Neuronal stem cell (in vitro differentiated cells): ENCODE measurements at regions not wholly inside any gene's neighbourhood (a gene's known extent, or its start where the extent isn't known, plus 50 kb on each side); places are given as distances from the start of the nearest gene placed in this dataset.

Experiments used
- DNase-seq: peaks from one replicate; pipeline ENCODE4 v3.0.0-alpha.2; 2013; ENCODE audit warnings: low spot score
- H2AFZ ChIP-seq: one replicate; pipeline ENCODE4 v1.6.1; 2013; ENCODE audit warnings: mild to moderate bottlenecking, low read length, inconsistent platforms
- H2AK5ac ChIP-seq: 2 replicates; pipeline ENCODE4 v1.6.1; 2013; ENCODE audit warnings: low read depth, mild to moderate bottlenecking, inconsistent platforms, low read length, moderate library complexity, mixed read lengths
- H2BK120ac ChIP-seq: 2 replicates; pipeline ENCODE4 v1.6.1; 2013; ENCODE audit warnings: low read depth, mild to moderate bottlenecking, inconsistent platforms, low read length, moderate library complexity, mixed read lengths
- H2BK12ac ChIP-seq: one replicate; pipeline ENCODE4 v1.6.1; 2013; ENCODE audit warnings: low read length, inconsistent platforms
- H2BK15ac ChIP-seq: 2 replicates; pipeline ENCODE4 v1.6.1; 2013; ENCODE audit warnings: mild to moderate bottlenecking, low read length, inconsistent platforms, mixed read lengths
- H2BK5ac ChIP-seq: one replicate; pipeline ENCODE4 v1.6.1; 2013; ENCODE audit warnings: inconsistent platforms, mild to moderate bottlenecking, low read length, moderate library complexity
- H3K14ac ChIP-seq: one replicate; pipeline ENCODE4 v1.6.1; 2013; ENCODE audit warnings: low read length, inconsistent platforms
- H3K18ac ChIP-seq: 2 replicates; pipeline ENCODE4 v1.6.1; 2013; ENCODE audit warnings: low read length, inconsistent platforms
- H3K23ac ChIP-seq: 2 replicates; pipeline ENCODE4 v1.6.1; 2013; ENCODE audit warnings: low read depth, mild to moderate bottlenecking, mixed read lengths, low read length, inconsistent platforms; ENCODE audit not compliant: poor library complexity
- H3K27ac ChIP-seq: replicated peaks from 3 replicates; pipeline ENCODE4 v1.5.1; 2013; ENCODE audit warnings: low read length, inconsistent platforms
- H3K27me3 ChIP-seq, 3 experiments: 2 replicates each; pipeline ENCODE4 v1.6.1; 2013; ENCODE audit warnings: low read length in 3 of 3, mild to moderate bottlenecking in 2 of 3, inconsistent platforms in 1 of 3, low read depth in 1 of 3, mixed read lengths in 1 of 3, moderate library complexity in 1 of 3; ENCODE audit not compliant: control insufficient read depth in 3 of 3, insufficient read depth in 3 of 3
- H3K36me3 ChIP-seq, 2 donors: replicated peaks in 1 of 2; 2 replicates each; pipeline ENCODE4 v1.6.1; 2013; ENCODE audit warnings: low read length in 2 of 2; ENCODE audit not compliant: control insufficient read depth in 2 of 2, insufficient read depth in 2 of 2
- H3K4ac ChIP-seq: 2 replicates; pipeline ENCODE4 v1.6.1; 2013; ENCODE audit warnings: inconsistent platforms, mild to moderate bottlenecking, low read length, moderate library complexity
- H3K4me1 ChIP-seq, 2 donors: 1 replicate in 1 of 2; 2 replicates in 1 of 2; pipeline ENCODE4 v1.6.1; 2013; ENCODE audit warnings: low read length in 2 of 2, low read depth in 1 of 2; ENCODE audit not compliant: control insufficient read depth in 2 of 2, insufficient read depth in 1 of 2
- H3K4me2 ChIP-seq: one replicate; pipeline ENCODE4 v1.6.1; 2013; ENCODE audit warnings: mild to moderate bottlenecking, low read length, inconsistent platforms; ENCODE audit not compliant: insufficient read depth, poor library complexity, severe bottlenecking
- H3K4me3 ChIP-seq, 2 donors: 2 replicates each; pipeline ENCODE4 v1.5.1; 2013; ENCODE audit warnings: low read length in 2 of 2, mild to moderate bottlenecking in 2 of 2, inconsistent platforms in 1 of 2, moderate library complexity in 1 of 2
- H3K79me1 ChIP-seq: one replicate; pipeline ENCODE4 v1.6.1; 2013; ENCODE audit warnings: low read depth, mild to moderate bottlenecking, inconsistent platforms, low read length, moderate library complexity
- H3K9ac ChIP-seq: one replicate; pipeline ENCODE4 v1.6.1; 2013; ENCODE audit warnings: mild to moderate bottlenecking, low read depth, low read length, inconsistent platforms; ENCODE audit not compliant: poor library complexity
- H3K9me3 ChIP-seq, 2 donors: replicated peaks in 1 of 2; 2 replicates each; pipeline versions ENCODE3 to v1.6.1; 2013; ENCODE audit warnings: low read length in 2 of 2, mild to moderate bottlenecking in 2 of 2, inconsistent platforms in 1 of 2, low read depth in 1 of 2, mixed read lengths in 1 of 2, moderate library complexity in 1 of 2; ENCODE audit not compliant: control insufficient read depth in 2 of 2, insufficient read depth in 1 of 2
- H4K8ac ChIP-seq: one replicate; pipeline ENCODE4 v1.6.1; 2013; ENCODE audit warnings: low read depth, mild to moderate bottlenecking, inconsistent platforms, low read length, moderate library complexity
- H4K91ac ChIP-seq: one replicate; pipeline ENCODE4 v1.6.1; 2013; ENCODE audit warnings: low read length, low read depth, mild to moderate bottlenecking, inconsistent platforms; ENCODE audit not compliant: poor library complexity
- WGBS, 2 donors: extraction: QIAGEN DNeasy Blood & Tissue Kit; methylation state at CpG; one replicate each; pipeline ENCODE4 v1.1.7; 2013; ENCODE audit warnings: missing lambda C conversion rate in 2 of 2, mixed read lengths in 1 of 2; ENCODE audit not compliant: insufficient read length in 2 of 2, insufficient replicate concordance in 1 of 2; ENCODE audit errors: extremely low coverage in 2 of 2; 5-methylcytosine and 5-hydroxymethylcytosine counted together

DNA sequence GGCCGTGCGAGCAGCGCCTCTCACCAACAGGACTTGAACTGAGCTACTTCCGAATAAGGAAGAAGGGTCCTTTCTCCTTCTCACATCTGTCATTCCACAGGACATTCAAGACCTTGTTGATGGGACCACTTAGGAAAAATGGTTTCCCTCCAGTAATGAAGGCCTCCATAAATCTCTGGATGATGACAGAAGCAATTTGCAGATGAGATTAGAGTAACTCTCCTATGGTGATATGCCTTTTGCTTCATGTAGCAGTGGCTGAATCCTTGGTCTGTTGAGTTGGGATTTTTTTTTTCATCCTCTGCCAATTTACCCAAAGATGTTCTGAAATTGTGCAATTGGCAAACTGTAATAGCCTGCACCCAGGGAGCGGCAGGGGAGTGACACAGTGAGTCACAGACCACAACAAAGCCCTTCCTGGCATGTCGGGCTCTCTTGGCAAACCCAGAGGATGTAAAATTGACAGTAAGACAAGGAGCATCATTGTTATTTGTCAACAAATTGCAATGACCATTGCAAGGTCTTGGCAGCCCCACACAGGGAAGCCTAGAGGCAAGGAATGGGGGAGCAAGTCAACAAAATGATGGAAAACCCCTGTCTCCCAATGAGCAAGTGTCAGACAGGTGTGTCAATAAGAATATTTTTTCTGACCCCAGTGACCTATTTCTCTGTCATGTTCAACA is 275.9 kb downstream of the ACTL7B start:
- Histone ChIP-seq H3K9ac (no peak overlapping the region), H3K27ac (no peak overlapping the region), H4K91ac (no peak overlapping the region), H3K18ac (no peak overlapping the region), H3K79me1 (no peaks in the 10 kb centered on the region), H2BK12ac (no peak overlapping the region), H2BK120ac (no peak overlapping the region), H3K4me3 (no peak overlapping the region), H3K36me3 (no peaks in the 10 kb centered on the region), H3K4ac (no peak overlapping the region), H3K4me1 (no peaks in the 10 kb centered on the region), H2BK5ac (no peak overlapping the region), H3K4me2 (no peak overlapping the region), H3K14ac (no peak overlapping the region), H2BK15ac (no peak overlapping the region), H2AFZ (no peak overlapping the region), H2AK5ac (no peak overlapping the region), H3K23ac (no peak overlapping the region), H3K27me3 (no peaks in the 10 kb centered on the region), H3K9me3 (no peaks in the 10 kb centered on the region), H4K8ac (no peak overlapping the region)
- no CpG with 5 or more reads among the region's 6 CpGs for WGBS, 2 donors
- no peak for DNase-seq

- no peak overlapping the region for H2BK15ac ChIP-seq
- no peaks in the 10 kb centered on the region for H3K9me3 ChIP-seq
- no peak overlapping the region for H3K4ac ChIP-seq
- no peaks in the 10 kb centered on the region for H3K4me1 ChIP-seq
- no peak overlapping the region for H3K23ac ChIP-seq
- H3K79me1 ChIP-seq: no peaks in the 10 kb centered on the region
- no peak overlapping the region for H3K27ac ChIP-seq
- H2AFZ ChIP-seq: no peak overlapping the region
- no peak overlapping the region for H4K91ac ChIP-seq
- H3K9ac ChIP-seq: no peak overlapping the region
- H2AK5ac ChIP-seq: no peak overlapping the region
- no peak overlapping the region for H2BK12ac ChIP-seq
- DNase-seq: no peak
- no peak overlapping the region for H3K4me2 ChIP-seq
- no peak overlapping the region for H3K18ac ChIP-seq
- H3K14ac ChIP-seq: no peak overlapping the region
- H3K36me3 ChIP-seq: no peaks in the 10 kb centered on the region
- no peak overlapping the region for H4K8ac ChIP-seq
- no CpG with 5 or more reads among the region's 1 CpG for WGBS, 2 donors
- H3K4me3 ChIP-seq: no peak overlapping the region
- no peak overlapping the region for H2BK120ac ChIP-seq
- no peak overlapping the region for H2BK5ac ChIP-seq
- H3K27me3 ChIP-seq: no peaks in the 10 kb centered on the region
Observed at GRCh38 chr9:108575276-108575675, 280.5 kb downstream of the ACTL7B start.

GRCh38 chr9:108569624-108570023 is 286.2 kb downstream of the ACTL7B start:
- Histone ChIP-seq H3K9me3 (no peaks in the 10 kb centered on the region), H3K23ac (no peak overlapping the region), H3K18ac (peak overlapping the region; percentile 2), H2BK12ac (no peak overlapping the region), H3K4me2 (no peak overlapping the region), H2AK5ac (no peak overlapping the region), H3K4me3 (no peak overlapping the region), H4K91ac (no peak overlapping the region), H3K79me1 (no peaks in the 10 kb centered on the region), H2BK15ac (no peak overlapping the region), H2AFZ (no peak overlapping the region), H3K36me3 (no peaks in the 10 kb centered on the region), H4K8ac (no peak overlapping the region), H3K4me1 (peaks cover 0 to 2% of the 10 kb centered on the region in 2 donors), H3K27me3 (no peaks in the 10 kb centered on the region), H3K9ac (no peak overlapping the region), H3K4ac (no peak overlapping the region), H2BK5ac (no peak overlapping the region), H2BK120ac (no peak overlapping the region), H3K27ac (no peak overlapping the region), H3K14ac (no peak overlapping the region)
- no peak for DNase-seq
- WGBS, 2 donors: no CpG with 5 or more reads among the region's 3 CpGs

DNA sequence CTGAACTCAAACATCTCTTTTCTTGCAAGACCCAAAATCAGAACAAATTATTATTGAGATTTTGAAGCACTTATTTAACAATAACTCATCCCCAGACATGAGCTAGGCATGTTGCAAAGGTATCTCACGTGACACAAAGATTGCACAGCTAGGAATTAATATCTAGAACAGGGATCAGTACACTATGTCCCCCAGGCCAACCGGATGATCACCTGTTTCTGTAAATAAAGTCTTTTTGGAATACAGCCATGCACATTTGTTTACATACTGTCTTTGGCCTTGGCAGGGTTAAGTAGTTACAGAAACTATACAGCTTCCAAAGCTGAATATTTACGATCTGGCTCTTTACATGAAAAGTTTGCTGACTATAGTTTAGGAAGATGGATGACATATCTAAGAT is 287.7 kb downstream of the ACTL7B start:
- no peak overlapping the region for H3K9ac ChIP-seq

More for the DNA sequence above, 287.7 kb downstream of the ACTL7B start:
- H3K23ac ChIP-seq: no peak overlapping the region
- H3K4ac ChIP-seq: no peak overlapping the region
- H2AFZ ChIP-seq: no peak overlapping the region
- no CpG with 5 or more reads among the region's 3 CpGs for WGBS, 2 donors
- no peak overlapping the region for H2BK5ac ChIP-seq
- no peaks in the 10 kb centered on the region for H3K36me3 ChIP-seq
- H3K14ac ChIP-seq: no peak overlapping the region
- no peak overlapping the region for H3K27ac ChIP-seq
- no peak overlapping the region for H2BK12ac ChIP-seq
- H2BK15ac ChIP-seq: no peak overlapping the region
- DNase-seq: no peak
- no peaks in the 10 kb centered on the region for H3K9me3 ChIP-seq
- H3K27me3 ChIP-seq: no peaks in the 10 kb centered on the region
- no peak overlapping the region for H2BK120ac ChIP-seq
- no peaks in the 10 kb centered on the region for H3K79me1 ChIP-seq
- H3K4me2 ChIP-seq: no peak overlapping the region
- H3K18ac ChIP-seq: no peak overlapping the region
- H4K91ac ChIP-seq: no peak overlapping the region
- no peak overlapping the region for H4K8ac ChIP-seq
- peaks cover 0 to 2% of the 10 kb centered on the region in 2 donors for H3K4me1 ChIP-seq
- H3K4me3 ChIP-seq: no peak overlapping the region
- no peak overlapping the region for H2AK5ac ChIP-seq
